ENCODE measurements at regions not wholly inside any gene's neighbourhood (a gene's known extent, or its start where the extent isn't known, plus 50 kb on each side); places are given as distances from the start of the nearest gene placed in this dataset.

GRCh38 chr1:193513032-193513431, 326.6 kb upstream of the B3GALT2 start:
- TF ChIP-seq POLR2A (IDR thresholded peaks at IDR 0.05): no peak
- TF ChIP-seq CTCF (IDR thresholded peaks at IDR 0.05): no peak
